ENCODE measurements at regions not wholly inside any gene's neighbourhood (a gene's known extent, or its start where the extent isn't known, plus 50 kb on each side); places are given as distances from the start of the nearest gene placed in this dataset.

DNA sequence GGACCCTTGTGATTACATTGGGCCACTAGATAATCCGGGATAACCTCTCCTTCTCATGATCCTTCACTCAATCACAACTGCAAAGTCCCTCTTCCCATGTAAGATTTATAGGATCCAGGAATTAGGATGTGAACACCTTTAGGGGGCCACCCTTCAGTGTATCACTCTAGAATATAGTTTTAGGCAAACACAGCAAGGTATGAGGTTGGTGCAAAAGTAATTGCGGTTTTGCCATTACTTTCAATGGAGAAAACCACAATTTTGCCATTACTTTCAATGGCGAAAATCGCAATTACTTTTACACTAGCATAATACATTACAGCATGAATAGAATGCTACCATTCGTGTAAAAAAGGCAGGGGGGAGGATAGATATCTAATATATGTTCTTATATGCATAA lies 104.0 kb downstream of the BAMBI start:
- DNase-seq (ENCODE audit: low read depth, low spot score) = no peak

DNA sequence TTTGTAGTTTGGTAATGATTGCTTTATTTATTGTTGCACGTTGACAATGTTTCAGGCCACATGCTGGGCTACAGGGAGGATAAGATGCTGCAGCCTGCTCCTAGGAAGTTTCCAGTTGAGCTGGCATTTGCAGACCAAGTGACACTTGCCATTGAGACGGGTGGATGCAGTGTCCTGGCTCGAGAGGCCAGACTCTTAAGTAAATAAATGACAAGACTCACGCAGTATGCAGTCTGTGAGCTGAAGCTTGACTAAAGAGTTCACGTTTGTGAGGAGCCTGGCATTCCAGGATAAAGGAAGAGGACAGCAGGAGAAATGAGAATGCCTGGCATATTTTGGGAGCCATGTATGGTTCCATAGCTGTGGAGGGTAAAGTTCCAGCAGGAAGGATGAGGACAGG lies 105.8 kb downstream of the BAMBI start:
- DNase-seq (ENCODE audit: low read depth, low spot score) = no peak

DNA sequence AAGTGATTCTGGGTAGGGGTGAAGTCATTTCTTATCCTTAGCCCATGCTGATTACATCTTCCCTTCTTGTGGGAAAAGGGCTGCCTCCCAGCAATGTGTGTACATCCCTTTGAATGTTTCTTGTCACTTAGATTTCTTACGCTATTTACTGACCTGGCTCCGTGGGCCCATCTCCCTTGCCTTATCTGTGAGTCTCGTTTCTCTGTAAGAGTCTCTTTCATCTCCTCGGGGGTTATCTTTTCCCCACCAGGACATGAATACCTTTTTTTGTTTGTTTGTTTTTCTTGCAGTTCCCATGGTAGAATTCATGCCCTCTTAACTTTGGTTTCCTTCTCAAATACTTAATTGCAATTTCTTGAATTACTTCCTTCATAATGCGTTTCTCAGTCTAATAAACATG lies 107.7 kb downstream of the BAMBI start:
- DNase-seq (ENCODE audit: low read depth, low spot score) = no peak

DNA sequence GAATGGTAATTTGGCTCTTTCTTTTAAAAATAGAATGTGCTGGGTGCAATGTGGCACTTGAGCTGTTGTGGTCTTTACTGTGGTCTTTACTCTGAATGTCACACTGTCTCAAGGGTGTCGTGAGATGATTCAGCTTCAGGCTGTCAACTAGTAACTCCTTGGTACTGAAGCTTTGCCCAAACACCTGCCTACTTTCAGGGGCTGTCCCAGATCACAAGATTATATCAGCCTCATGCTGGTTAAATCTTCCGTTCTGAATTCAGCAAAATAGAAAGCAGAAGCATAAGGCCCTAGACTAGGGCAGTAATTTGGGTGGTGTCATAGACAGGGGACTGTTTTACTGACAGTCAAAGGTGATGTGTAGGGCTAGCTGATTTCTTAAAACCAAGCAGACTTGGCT lies 110.9 kb downstream of the BAMBI start:
- DNase-seq (ENCODE audit: low read depth, low spot score) = no peak

DNA sequence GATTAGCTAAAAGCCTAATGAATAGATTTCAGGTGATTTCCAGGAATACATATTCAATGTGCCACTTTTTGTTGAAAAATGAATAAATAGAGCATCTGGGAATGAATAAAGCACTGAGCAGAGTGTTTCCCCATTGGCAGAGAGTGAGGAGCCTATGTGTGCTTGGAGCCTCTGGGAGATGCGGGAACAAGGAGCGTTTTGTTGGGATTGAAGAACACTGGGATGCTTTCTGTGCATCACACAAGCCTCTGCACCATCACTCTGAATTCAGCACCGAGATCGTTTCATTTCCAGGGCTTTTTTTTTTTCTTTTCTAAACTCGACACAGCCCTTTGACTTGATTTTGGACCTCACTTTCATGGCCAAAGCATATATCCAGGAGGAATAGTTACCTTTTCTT lies 111.4 kb downstream of the BAMBI start:
- DNase-seq (ENCODE audit: low read depth, low spot score) = no peak

DNA sequence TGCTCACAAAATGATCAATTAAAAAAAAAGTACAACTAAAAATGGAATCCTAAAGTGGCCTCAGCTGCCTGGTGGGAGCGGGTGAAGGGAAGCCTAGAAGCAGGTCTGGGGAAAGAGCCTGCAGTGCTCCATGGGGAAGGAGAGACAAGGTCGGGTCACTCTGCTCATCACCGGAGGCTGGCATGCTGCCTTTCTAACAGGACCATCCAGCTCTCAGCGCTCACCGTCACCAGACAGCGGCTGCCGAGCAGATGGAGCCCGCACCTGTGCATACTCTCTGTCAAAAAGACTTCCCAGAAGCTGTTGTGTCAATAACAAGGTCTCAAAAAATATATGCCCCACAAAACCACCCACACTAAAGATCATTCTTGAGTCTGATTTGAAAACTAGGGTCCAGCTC lies 112.8 kb downstream of the BAMBI start:
- DNase-seq (ENCODE audit: low read depth, low spot score) = no peak

DNA sequence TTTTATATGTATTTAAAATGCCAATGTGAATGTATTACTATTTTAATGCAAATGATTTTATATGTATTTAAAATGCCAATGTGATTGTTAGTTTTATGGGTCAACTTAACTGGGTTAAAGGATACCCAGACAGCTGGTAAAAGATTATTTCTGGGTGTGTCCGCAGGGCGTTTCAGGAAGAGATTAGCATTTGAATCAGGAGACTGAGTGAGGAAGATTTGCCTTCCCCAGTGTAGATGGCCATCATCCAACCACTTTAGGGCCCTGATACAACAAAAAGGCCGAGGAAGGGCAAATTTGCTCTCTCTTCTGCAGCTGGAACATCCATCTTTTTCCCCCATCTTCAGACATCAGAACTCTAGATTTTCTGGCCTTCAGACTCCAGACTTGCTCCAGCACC lies 116.2 kb downstream of the BAMBI start:
- no peak for DNase-seq (ENCODE audit: low read depth, low spot score)

DNA sequence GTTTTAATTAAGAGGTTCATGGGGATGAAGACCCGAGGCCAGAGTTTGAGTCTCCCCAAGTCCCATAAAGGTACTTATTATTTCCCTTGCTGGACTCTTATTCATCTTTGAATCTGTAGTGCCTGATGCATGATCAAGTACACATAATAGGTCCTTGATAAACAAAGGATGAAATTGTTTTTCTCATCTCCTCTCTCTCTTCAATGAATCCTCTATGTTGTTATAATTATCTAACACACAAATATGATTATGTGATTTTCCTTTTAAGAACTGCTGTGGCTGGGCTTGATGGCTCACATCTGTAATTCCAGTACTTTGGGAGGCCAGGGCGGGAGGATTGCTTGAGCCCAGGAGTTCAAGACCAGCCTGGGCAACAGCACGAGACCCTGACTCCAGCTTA lies 117.7 kb downstream of the BAMBI start:
- no peak for DNase-seq (ENCODE audit: low read depth, low spot score)

DNA sequence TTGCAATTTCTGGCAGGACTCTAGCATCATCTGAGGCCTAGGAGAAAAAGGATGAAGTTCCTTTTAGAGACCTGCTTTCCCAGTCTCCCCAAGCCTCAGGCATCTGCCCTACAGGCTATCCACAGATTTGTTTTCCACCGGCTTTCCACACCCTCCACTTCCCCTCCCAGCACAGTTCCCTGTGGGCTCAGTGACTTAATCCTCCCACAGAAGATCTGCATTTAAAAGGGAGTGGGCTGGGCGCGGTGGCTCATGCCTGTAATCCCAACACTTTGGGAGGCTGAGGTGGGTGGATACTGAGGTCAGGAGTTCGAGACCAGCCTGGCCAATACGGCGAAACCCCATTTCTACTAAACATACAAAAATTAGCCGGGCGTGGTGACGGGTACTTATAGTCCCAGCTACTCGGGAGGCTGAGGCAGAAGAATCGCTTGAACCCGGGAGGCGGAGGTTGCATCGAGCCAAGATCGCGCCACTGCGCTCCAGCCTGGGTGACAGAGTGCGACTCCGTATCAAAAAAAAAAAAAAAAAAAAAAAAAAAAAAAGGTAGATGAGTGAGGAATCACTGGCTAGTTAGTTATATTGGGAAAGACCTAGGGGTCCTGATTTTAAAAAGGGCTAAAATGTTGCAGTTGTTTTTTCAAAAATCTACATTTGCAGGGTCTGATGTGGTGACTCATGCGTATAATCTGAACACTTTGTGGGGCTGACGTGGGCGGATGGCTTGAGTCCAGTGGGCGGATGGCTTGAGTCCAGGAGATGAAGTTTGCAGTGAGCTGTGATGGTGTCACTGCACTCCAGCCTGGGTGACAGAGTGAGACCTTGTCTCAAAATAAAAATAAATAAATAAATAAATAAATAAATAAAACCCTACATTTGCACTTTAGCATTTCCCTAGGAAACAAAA lies 119.5 kb downstream of the BAMBI start:
- DNase-seq (ENCODE audit: low read depth, low spot score) = peak; percentile 81

DNA sequence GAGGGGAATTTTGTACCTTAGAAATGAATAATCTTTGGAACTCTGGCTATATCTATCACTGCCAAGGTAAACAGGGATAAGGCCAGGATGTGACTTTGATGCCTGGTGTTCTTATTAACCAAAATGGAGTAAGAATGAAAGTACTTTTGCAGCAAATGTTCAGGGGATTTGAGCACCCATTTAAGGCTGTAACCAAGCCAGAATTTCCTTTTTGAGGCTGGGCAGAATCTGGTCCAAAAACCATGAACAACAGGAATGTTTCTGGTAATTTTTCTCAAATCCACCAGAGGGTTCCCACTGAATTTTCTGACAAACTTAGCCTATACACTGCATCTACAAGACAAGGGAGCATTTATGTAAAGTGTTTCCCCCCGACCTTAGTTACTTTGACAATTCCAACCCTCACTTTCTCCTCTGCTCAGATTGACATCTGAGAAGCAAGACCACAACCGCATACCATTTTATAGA lies 120.6 kb downstream of the BAMBI start:
- DNase-seq (ENCODE audit: low read depth, low spot score) = peak; percentile 80

DNA sequence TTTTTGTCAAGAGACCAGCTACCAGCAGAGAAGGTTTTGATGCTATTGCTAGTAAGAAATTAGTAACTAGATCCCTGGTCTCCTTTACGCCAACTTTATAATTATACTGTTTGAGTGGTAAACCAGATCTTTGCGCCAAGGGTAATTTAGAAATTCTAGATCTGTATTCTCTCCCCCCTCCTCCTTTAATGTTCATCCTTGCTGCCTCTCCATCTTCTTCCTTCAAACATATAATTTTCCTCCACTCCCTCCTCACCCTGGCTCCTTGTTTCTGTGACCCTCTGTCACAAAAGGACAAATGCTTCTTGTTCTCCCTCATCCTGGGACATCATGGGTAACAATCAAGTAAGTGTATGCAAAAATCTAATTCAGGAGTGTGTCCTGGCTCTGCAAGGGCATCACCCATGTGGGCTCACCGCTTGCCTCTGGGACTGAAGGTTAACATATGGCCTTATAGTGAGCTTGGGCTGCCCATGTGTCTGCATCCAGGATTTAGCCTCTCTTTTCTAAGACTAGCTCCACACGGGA lies 121.2 kb downstream of the BAMBI start:
- no peak for DNase-seq (ENCODE audit: low read depth, low spot score)

DNA sequence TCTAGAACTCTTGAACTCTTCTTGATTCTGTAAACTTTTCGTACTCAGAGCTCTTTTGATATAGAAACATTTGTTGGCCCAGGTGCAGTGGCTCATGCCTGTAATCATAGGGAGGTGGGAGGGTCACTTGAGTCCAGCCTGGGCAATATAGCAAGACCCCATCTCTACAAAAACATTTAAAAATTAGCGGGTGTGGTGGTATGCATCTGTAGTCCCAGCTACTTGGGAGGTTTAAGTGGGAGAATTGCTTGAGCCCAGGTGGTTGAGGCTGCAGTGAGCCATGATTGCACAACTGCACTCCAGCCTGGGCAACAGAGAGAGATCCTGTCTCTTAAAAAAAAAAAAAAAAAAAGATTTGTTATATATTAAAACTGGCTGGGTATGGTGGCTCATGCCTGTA lies 121.6 kb downstream of the BAMBI start:
- DNase-seq (ENCODE audit: low read depth, low spot score) = no peak

DNA sequence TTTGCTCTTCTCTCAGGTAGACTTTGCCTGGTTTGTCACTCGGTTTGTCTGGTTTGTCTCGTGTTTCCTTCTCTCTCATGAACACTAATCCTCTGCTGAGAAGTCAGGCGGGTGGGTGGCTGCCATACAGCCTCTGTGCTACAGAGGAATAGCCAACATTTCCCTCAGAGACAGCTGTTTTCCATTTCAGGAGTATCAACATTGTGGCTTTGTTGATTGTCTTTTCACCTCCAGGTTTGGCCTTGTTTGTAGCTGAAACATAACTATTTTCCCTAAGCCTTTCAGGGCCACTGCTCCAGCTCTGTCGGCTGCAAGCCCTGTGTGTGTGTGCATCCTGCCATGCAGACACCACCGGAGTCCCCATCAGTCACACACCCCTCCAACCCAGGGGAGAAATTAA lies 122.8 kb downstream of the BAMBI start:
- peak; percentile 32 for DNase-seq (ENCODE audit: low read depth, low spot score)

DNA sequence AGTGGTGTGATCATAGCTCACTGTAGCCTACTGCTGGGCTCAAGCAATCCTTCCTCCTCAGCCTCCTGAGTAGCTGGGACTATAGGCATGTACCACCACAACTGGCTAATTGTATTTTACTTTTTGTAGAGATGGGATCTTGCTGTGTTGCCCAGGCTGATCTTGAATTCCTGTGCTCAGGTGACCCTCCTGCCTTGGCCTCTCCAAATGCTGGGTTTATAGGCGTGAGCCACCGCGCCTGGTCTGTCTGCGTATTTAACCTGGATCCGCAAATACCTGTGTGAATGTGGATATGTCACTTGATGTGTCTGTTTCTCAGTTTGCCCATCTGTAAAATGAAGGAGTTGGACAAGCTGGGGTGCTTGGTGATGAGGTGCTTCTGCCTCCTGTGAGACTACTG lies 123.9 kb downstream of the BAMBI start:
- DNase-seq (ENCODE audit: low read depth, low spot score) = no peak

DNA sequence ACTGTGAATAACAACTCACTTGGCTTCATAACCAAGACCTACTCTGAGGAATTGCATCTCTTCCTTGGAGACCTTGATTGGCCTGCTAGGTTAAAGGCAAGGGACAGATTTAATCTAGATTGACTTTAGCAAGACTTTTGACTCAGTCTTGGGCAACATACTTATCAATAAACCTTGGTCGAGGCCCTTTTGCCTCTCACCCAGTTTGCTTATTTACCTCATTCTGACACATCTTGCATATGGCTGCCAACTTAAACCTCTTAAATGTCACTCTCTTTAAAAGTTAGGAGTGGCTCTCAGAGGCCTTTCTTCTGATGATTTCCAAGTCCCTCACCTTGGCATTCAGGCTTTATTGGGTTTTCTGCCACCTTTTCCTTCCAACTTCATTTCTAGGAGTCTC lies 124.5 kb downstream of the BAMBI start:
- DNase-seq (ENCODE audit: low read depth, low spot score) = no peak

DNA sequence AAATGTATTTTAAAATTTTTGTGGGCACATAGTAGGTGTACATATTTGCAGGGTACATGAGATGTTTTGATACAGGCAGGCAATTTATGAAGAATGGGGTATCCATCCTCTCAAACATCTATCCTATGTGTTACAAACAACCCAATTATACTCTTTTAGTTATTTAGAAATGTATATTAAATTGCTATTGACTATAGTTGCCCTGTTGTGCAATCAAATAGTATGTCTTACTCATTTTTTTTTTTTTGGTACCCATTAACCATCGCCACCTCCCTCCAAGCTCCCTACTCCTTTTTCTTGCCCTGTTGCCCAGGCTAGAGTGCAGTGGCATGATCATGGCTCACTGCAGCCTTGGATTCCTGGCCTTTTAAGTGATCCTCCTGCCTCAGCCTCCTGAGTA lies 128.1 kb downstream of the BAMBI start:
- DNase-seq (ENCODE audit: low read depth, low spot score) = no peak

DNA sequence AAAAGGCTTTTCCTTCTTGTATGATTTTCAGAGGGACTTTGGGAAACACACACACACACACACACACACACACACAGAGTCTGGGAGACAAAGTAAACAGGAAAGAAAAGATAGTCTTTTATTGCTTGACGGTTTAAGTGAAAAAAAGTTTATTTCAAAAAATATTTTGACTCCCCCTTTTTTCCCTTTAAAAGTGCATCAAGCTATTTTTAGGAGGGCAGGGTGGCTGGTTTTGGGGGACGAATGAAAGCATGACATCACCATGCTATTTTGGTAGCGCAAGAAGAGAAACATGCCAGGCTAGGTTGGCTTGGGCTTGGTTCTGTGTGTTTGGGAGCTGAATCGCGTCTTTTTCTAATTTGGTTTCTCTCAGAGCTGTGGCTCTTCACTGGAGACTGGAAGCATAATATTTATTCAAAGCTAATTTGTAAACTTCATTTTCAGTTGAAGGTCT lies 129.2 kb downstream of the BAMBI start:
- DNase-seq (ENCODE audit: low read depth, low spot score) = no peak

DNA sequence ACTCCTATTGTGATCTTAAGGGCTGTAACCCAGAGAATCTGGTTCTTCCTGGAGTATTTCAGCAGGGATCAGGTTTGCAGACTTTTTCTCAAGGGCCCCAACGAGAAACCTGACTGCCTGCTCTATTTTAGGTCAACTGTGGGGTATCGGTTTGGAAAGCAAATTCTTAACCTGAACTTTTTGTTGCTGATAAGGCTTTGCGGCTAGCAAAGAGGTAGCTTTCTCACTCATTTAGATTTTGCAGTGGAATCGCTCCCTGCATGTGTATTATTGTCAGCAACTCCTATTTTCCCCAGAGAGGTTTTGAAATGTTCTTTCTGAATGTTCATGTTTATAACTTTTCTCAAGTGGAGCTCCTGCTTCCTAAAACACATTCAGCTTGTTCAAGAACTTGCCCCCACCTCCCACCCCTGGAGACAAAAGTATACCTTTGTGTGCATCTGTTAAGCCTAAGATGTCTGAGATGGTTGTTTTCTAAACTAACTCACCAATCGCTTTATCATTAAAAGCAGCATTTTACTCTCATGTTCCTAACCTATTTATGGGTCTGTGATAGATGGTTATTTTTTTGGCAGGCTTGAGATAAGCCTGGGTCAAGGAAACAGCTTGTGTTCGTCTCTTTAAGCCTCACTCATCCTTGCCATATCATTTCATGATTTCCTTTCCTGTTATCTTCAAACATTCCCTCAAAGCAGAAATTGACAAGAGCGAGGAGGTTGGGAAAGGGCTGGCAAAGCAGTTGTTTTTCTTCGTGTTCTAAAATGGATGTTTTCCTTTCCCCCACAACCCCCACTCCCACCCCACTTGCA lies 129.8 kb downstream of the BAMBI start:
- DNase-seq (ENCODE audit: low read depth, low spot score) = no peak

DNA sequence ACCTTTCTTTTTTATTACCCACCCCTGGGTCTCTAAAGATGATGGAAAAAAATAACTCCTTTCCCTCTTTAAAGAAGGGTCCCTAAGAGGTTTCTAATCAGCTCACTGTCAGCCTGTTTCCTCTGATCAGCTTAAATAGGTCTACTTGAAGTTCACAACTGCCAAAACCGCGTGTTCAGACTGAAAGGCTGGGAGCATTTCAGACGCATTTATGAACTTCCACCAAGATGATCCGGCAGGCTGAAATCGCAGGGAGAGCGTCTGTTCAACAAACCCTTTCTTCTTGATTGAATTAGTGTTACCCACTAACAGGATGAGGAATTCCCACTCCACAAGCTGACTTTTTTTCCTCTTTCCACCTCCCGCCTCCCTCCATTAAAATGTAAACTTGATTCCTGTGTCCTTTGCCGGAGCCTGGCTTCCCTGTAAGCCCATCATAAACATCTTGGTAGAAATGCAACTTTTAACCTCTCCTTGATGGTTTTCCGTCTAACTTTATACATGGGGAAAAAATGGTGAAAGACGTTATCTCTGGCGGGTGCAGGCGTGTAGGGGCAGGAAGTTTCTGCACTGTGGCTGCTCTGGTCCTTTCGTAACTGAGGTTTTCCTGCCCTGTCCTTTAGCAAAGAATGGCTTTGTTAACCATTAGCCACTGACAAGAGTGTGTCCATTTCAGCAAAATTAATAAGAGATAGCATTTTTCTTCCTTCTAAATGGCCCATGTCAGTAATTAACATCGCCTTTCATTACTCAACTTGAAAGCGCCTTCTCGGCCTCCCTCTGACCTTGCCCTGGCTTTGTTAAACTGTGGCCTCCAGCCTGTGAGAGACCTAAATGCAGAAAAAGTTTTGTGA lies 130.7 kb downstream of the BAMBI start:
- DNase-seq (ENCODE audit: low read depth, low spot score) = peak; percentile 35

DNA sequence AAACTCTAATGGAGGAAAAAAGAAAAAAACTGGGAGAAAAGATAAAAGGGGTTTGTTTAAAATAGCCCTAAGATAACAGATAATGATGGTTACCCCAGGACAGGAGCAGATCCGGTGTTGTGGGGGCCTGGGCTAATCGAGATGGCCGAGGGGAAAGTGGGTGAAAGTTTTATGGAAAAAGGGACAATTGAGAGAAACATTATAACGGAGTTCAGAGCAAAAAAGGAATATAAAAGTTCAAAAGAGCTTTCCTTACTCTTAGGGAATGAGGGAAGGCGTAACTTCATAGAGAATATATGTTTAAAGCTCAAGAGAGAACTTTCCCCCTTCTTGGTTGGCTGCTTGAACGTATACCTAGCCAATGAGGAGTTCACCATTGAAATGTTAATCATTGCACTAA lies 131.4 kb downstream of the BAMBI start:
- DNase-seq (ENCODE audit: low read depth, low spot score) = no peak

DNA sequence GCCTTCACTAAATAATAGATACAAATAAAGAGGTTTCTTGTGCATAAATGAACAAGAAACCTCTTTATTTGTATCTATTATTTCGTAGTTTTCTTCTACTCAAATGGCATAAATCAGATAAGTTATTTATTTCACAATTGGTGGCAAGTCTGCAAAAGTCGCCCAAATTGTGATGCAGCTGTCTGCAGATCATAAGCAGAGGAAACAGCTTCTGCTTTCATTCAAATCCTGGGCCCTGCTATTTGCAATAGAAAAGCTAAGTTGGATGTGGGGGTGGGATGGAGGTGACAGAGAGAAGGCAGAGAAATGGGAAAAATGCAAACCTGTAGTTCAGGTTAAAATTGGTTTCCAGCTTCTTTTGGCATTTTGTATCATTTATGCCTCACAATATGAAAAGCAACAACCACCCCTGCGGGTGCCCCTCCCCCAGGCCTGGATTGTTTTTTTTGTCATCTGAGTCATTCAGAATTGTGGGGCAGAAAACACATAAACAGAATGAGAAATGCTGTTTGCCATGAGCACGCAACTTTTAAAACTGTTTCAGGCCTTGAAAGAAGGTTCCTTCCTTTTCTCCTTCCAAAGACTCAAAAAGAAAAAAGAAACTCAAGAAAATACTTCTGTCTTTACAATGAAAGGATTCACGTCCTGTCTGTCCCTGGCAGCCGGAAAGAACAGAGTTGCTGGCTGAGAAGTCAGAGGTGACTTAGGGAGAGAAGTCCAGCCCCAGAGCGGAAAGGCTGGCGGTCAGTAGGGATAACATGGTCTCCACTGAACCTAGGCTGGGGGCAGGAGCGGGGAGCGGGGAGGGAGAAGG lies 132.9 kb downstream of the BAMBI start:
- DNase-seq (ENCODE audit: low read depth, low spot score) = peak; percentile 43

Measured in astrocyte of the hippocampus (primary cell).